ENCODE measurements at regions not wholly inside any gene's neighbourhood (a gene's known extent, or its start where the extent isn't known, plus 50 kb on each side); places are given as distances from the start of the nearest gene placed in this dataset.

DNA sequence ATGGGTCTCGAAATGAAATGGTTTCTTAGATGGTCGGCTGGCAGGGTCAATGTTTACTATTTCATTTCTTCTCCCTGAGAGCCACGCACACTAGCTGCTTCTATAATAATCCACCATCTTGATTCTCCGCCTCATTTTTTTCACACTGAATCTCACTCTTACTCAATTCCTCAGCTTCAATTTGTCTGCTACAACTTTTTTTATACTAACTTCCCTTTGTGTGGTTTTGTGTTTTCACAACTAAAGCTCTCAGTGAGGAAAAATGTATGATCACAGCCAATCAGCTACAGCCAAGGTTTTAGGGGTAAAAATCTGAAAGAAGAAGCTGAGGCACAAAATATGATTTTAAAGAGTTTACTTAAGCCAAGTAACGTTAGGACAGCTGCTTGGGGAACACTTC, 1309.4 kb downstream of the EPHA7 start:
- dilution Hi-C loops (cut with MboI; ENCODE audit: extremely low pct_ligation_motif_present, low sequenced_read_pairs): no loop called here
- H4K20me1 ChIP-seq (ENCODE audit: control insufficient read depth, extremely low read depth, insufficient read depth, low read length): no peaks in the 10 kb centered on the region
- TF ChIP-seq, protein P1, sequence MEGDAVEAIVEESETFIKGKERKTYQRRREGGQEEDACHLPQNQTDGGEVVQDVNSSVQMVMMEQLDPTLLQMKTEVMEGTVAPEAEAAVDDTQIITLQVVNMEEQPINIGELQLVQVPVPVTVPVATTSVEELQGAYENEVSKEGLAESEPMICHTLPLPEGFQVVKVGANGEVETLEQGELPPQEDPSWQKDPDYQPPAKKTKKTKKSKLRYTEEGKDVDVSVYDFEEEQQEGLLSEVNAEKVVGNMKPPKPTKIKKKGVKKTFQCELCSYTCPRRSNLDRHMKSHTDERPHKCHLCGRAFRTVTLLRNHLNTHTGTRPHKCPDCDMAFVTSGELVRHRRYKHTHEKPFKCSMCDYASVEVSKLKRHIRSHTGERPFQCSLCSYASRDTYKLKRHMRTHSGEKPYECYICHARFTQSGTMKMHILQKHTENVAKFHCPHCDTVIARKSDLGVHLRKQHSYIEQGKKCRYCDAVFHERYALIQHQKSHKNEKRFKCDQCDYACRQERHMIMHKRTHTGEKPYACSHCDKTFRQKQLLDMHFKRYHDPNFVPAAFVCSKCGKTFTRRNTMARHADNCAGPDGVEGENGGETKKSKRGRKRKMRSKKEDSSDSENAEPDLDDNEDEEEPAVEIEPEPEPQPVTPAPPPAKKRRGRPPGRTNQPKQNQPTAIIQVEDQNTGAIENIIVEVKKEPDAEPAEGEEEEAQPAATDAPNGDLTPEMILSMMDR (optimal IDR thresholded peaks at IDR 0.05 in 1 of 3, IDR thresholded peaks at IDR 0.05 in 1 of 3, conservative IDR thresholded peaks at IDR 0.05 in 1 of 3; ENCODE audit: extremely low read depth in 1 of 3, insufficient read depth in 2 of 3, low read length in 3 of 3): no peak
- no peak for TF ChIP-seq EZH2 (IDR thresholded peaks at IDR 0.05; ENCODE audit: low read length)
- H3K27ac ChIP-seq (ENCODE audit: control insufficient read depth, insufficient read depth, low read length): no peak overlapping the region
- no peaks in the 10 kb centered on the region for H3K4me1 ChIP-seq (ENCODE audit: control insufficient read depth, extremely low read depth, insufficient read depth, low read length)
- no peak overlapping the region for H3K4me2 ChIP-seq (ENCODE audit: control insufficient read depth, extremely low read depth, insufficient read depth, low read depth, low read length)
- DNase-seq (ENCODE audit: low read depth, low spot score) (no peak), FAIRE-seq (no peak)
- no peaks in the 10 kb centered on the region for H3K36me3 ChIP-seq (ENCODE audit: control insufficient read depth in 2 of 2, extremely low read depth in 1 of 2, insufficient read depth in 2 of 2, low read length in 2 of 2)
- no peaks in the 10 kb centered on the region for H3K27me3 ChIP-seq (ENCODE audit: control insufficient read depth, extremely low read depth, insufficient read depth, low read length)
- no peaks in the 10 kb centered on the region for H3K9me1 ChIP-seq (ENCODE audit: control insufficient read depth, extremely low read depth, insufficient read depth, low read length)
- no peak overlapping the region for H3K4me3 ChIP-seq (ENCODE audit: control insufficient read depth in 2 of 3, extremely low read depth in 1 of 3, insufficient read depth in 2 of 3, low read depth in 1 of 3, low read length in 3 of 3)
- H3K9ac ChIP-seq (ENCODE audit: control insufficient read depth, extremely low read depth, insufficient read depth, low read length): no peak overlapping the region
- no peaks in the 10 kb centered on the region for H3K79me2 ChIP-seq (ENCODE audit: control insufficient read depth, insufficient read depth, low read length)
- H3K9me3 ChIP-seq (ENCODE audit: control insufficient read depth, low read depth, low read length): no peaks in the 10 kb centered on the region
- H2AFZ ChIP-seq (ENCODE audit: control insufficient read depth, low read length): no peak overlapping the region

GRCh38 chr6:92109256-92109655, 1310.1 kb downstream of the EPHA7 start:
- H3K27ac ChIP-seq (ENCODE audit: control insufficient read depth, insufficient read depth, low read length): no peak overlapping the region
- dilution Hi-C loops (cut with MboI; ENCODE audit: extremely low pct_ligation_motif_present, low sequenced_read_pairs): no loop called here

More at GRCh38 chr6:92109256-92109655, 1310.1 kb downstream of the EPHA7 start:
- FAIRE-seq (no peak), DNase-seq (ENCODE audit: low read depth, low spot score) (no peak)
- Histone ChIP-seq H3K4me1 (ENCODE audit: control insufficient read depth, extremely low read depth, insufficient read depth, low read length) (no peaks in the 10 kb centered on the region), H3K9me3 (ENCODE audit: control insufficient read depth, low read depth, low read length) (no peaks in the 10 kb centered on the region), H2AFZ (ENCODE audit: control insufficient read depth, low read length) (no peak overlapping the region), H4K20me1 (ENCODE audit: control insufficient read depth, extremely low read depth, insufficient read depth, low read length) (no peaks in the 10 kb centered on the region), H3K9me1 (ENCODE audit: control insufficient read depth, extremely low read depth, insufficient read depth, low read length) (no peaks in the 10 kb centered on the region), H3K79me2 (ENCODE audit: control insufficient read depth, insufficient read depth, low read length) (no peaks in the 10 kb centered on the region), H3K36me3 (ENCODE audit: control insufficient read depth in 2 of 2, extremely low read depth in 1 of 2, insufficient read depth in 2 of 2, low read length in 2 of 2) (no peaks in the 10 kb centered on the region), H3K4me2 (ENCODE audit: control insufficient read depth, extremely low read depth, insufficient read depth, low read depth, low read length) (no peak overlapping the region), H3K4me3 (ENCODE audit: control insufficient read depth in 2 of 3, extremely low read depth in 1 of 3, insufficient read depth in 2 of 3, low read depth in 1 of 3, low read length in 3 of 3) (no peak overlapping the region), H3K9ac (ENCODE audit: control insufficient read depth, extremely low read depth, insufficient read depth, low read length) (no peak overlapping the region), H3K27me3 (ENCODE audit: control insufficient read depth, extremely low read depth, insufficient read depth, low read length) (no peaks in the 10 kb centered on the region)
- no peak for TF ChIP-seq EZH2 (IDR thresholded peaks at IDR 0.05; ENCODE audit: low read length)
- TF ChIP-seq, protein P1 (optimal IDR thresholded peaks at IDR 0.05 in 1 of 3, IDR thresholded peaks at IDR 0.05 in 1 of 3, conservative IDR thresholded peaks at IDR 0.05 in 1 of 3; ENCODE audit: extremely low read depth in 1 of 3, insufficient read depth in 2 of 3, low read length in 3 of 3): no peak

All from keratinocyte (primary cell).